ENCODE measurements at regions not wholly inside any gene's neighbourhood (a gene's known extent, or its start where the extent isn't known, plus 50 kb on each side); places are given as distances from the start of the nearest gene placed in this dataset.

- H3K4me3 ChIP-seq, result no peak overlapping the region
- no peaks in the 10 kb centered on the region for H3K36me3 ChIP-seq
- TF ChIP-seq POLR2AphosphoS5 (IDR thresholded peaks at IDR 0.05), result no peak
- TF ChIP-seq EP300 (IDR thresholded peaks at IDR 0.05; ENCODE audit: low read depth), result no peak
- TF ChIP-seq CTCF (IDR thresholded peaks at IDR 0.05), result no peak
- TF ChIP-seq POLR2A (IDR thresholded peaks at IDR 0.05), result no peak
- H3K27ac ChIP-seq, result peak overlapping the region in 1 of 4 donors; percentile 21
- no peaks in the 10 kb centered on the region for H3K9me3 ChIP-seq
- in situ Hi-C loops (cut with MboI; ENCODE audit: low pct_ligation_motif_present in 1 of 4, low pct_unique_long_range_greater_than_20kb in 1 of 4, low sequenced_read_pairs in 3 of 4), result no loop called here
- H3K27me3 ChIP-seq, result no peaks in the 10 kb centered on the region
- WGBS, 2 donors (ENCODE audit: low coverage in 1 of 2), result 70 to 83% methylated on average over 2 to 3 of the region's 3 CpGs
- no peak for DNase-seq
- H3K4me1 ChIP-seq, result no peaks in the 10 kb centered on the region
- intact Hi-C loops (cut with DNase I; ENCODE audit: low total_unique reads), result no loop called here
These were observed 289.5 kb downstream of the CDCA7 start for GRCh38 chr2:173644146-173644545.

GRCh38 chr2:173647681-173648311 is 293.1 kb downstream of the CDCA7 start:
- H3K9me3 ChIP-seq, result no peaks in the 10 kb centered on the region
- intact Hi-C loops (cut with DNase I; ENCODE audit: low total_unique reads), result no loop called here
- H3K36me3 ChIP-seq, result no peaks in the 10 kb centered on the region
- peaks cover 0 to 4% (median 0%) of the 10 kb centered on the region in 4 donors for H3K4me1 ChIP-seq
- WGBS, 2 donors (ENCODE audit: low coverage in 1 of 2), result 70 to 80% methylated on average over 3 to 8 of the region's 8 CpGs
- H3K4me3 ChIP-seq, result no peak overlapping the region
- no peak overlapping the region for H3K27ac ChIP-seq
- in situ Hi-C loops (cut with MboI; ENCODE audit: low pct_ligation_motif_present in 1 of 4, low pct_unique_long_range_greater_than_20kb in 1 of 4, low sequenced_read_pairs in 3 of 4), result no loop called here
- TF ChIP-seq POLR2AphosphoS5 (IDR thresholded peaks at IDR 0.05) (no peak), POLR2A (IDR thresholded peaks at IDR 0.05) (no peak), CTCF (IDR thresholded peaks at IDR 0.05) (no peak), EP300 (IDR thresholded peaks at IDR 0.05; ENCODE audit: low read depth) (no peak)
- DNase-seq, result no peak
- no peaks in the 10 kb centered on the region for H3K27me3 ChIP-seq

GRCh38 chr2:173648816-173649215 is 294.1 kb downstream of the CDCA7 start:
- peak overlapping the region in 1 of 4 donors; percentile 18 for H3K27ac ChIP-seq
- no peaks in the 10 kb centered on the region for H3K36me3 ChIP-seq
- peaks cover 0 to 10% (median 0%) of the 10 kb centered on the region in 4 donors for H3K4me1 ChIP-seq
- DNase-seq, result no peak
- TF ChIP-seq CTCF (IDR thresholded peaks at IDR 0.05) (no peak), POLR2AphosphoS5 (IDR thresholded peaks at IDR 0.05) (no peak), POLR2A (IDR thresholded peaks at IDR 0.05) (no peak), EP300 (IDR thresholded peaks at IDR 0.05; ENCODE audit: low read depth) (no peak)
- H3K9me3 ChIP-seq, result no peaks in the 10 kb centered on the region
- 79 to 100% methylated on average over 1 to 2 of the region's 2 CpGs for WGBS, 2 donors (ENCODE audit: low coverage in 1 of 2)
- H3K27me3 ChIP-seq, result no peaks in the 10 kb centered on the region
- in situ Hi-C loops (cut with MboI; ENCODE audit: low pct_ligation_motif_present in 1 of 4, low pct_unique_long_range_greater_than_20kb in 1 of 4, low sequenced_read_pairs in 3 of 4), result no loop called here
- no peak overlapping the region for H3K4me3 ChIP-seq
- intact Hi-C loops (cut with DNase I; ENCODE audit: low total_unique reads), result no loop called here

GRCh38 chr2:173649527-173650219 is 295.0 kb downstream of the CDCA7 start:
- intact Hi-C loops (cut with DNase I; ENCODE audit: low total_unique reads), result no loop called here
- Histone ChIP-seq H3K27ac (peak overlapping the region in 3 of 4 donors; percentile 8 to 19 (median 18)), H3K27me3 (no peaks in the 10 kb centered on the region), H3K36me3 (no peaks in the 10 kb centered on the region), H3K4me3 (no peak overlapping the region), H3K9me3 (no peaks in the 10 kb centered on the region), H3K4me1 (peaks cover 0 to 10% (median 0%) of the 10 kb centered on the region in 4 donors)
- no peak for DNase-seq
- in situ Hi-C loops (cut with MboI; ENCODE audit: low pct_ligation_motif_present in 1 of 4, low pct_unique_long_range_greater_than_20kb in 1 of 4, low sequenced_read_pairs in 3 of 4), result no loop called here
- WGBS, 2 donors (ENCODE audit: low coverage in 1 of 2), result 44 to 56% methylated on average over 9 of the region's 9 CpGs
- no peak for TF ChIP-seq EP300 (IDR thresholded peaks at IDR 0.05; ENCODE audit: low read depth)
- TF ChIP-seq CTCF (IDR thresholded peaks at IDR 0.05), result no peak
- TF ChIP-seq POLR2AphosphoS5 (IDR thresholded peaks at IDR 0.05), result no peak
- TF ChIP-seq POLR2A (IDR thresholded peaks at IDR 0.05), result no peak

Data from transverse colon (tissue), 4 donors.